IPS-18a (cell line): ENCODE measurements at regions not wholly inside any gene's neighbourhood (a gene's known extent, or its start where the extent isn't known, plus 50 kb on each side); places are given as distances from the start of the nearest gene placed in this dataset.
A peak's percentile ranks its signal among the peaks of the same experiment; 100 is the strongest.

Experiments
- H3K27ac ChIP-seq: one replicate; pipeline ENCODE4 v1.5.1; 2013; ENCODE audit warnings: low read length
- H3K27me3 ChIP-seq: one replicate; pipeline ENCODE4 v1.6.1; 2013; ENCODE audit warnings: mild to moderate bottlenecking, low read length; ENCODE audit not compliant: control insufficient read depth, insufficient read depth
- H3K36me3 ChIP-seq: one replicate; pipeline ENCODE4 v1.6.1; 2013; ENCODE audit warnings: low read depth, low read length; ENCODE audit not compliant: control insufficient read depth
- H3K4me1 ChIP-seq: one replicate; pipeline ENCODE4 v1.6.1; 2013; ENCODE audit warnings: low read depth, low read length; ENCODE audit not compliant: control insufficient read depth
- H3K4me3 ChIP-seq: one replicate; pipeline ENCODE4 v1.5.1; 2013; ENCODE audit warnings: low read length
- H3K9ac ChIP-seq: one replicate; pipeline ENCODE4 v1.6.1; 2013; ENCODE audit warnings: mild to moderate bottlenecking, low read length, moderate library complexity
- H3K9me3 ChIP-seq: one replicate; pipeline ENCODE4 v1.6.1; 2013; ENCODE audit warnings: low read depth, low read length; ENCODE audit not compliant: control insufficient read depth

- H3K9ac ChIP-seq = no peak overlapping the region
- H3K9me3 ChIP-seq = peaks cover 2% of the 10 kb centered on the region
- H3K36me3 ChIP-seq = no peaks in the 10 kb centered on the region
- no peak overlapping the region for H3K27ac ChIP-seq
- no peaks in the 10 kb centered on the region for H3K4me1 ChIP-seq
- no peak overlapping the region for H3K4me3 ChIP-seq
- no peaks in the 10 kb centered on the region for H3K27me3 ChIP-seq
These were observed 598.8 kb downstream of the MCTP2 start for GRCh38 chr15:94829887-94830884.

- H3K9ac ChIP-seq = no peak overlapping the region
- no peak overlapping the region for H3K4me3 ChIP-seq
- no peaks in the 10 kb centered on the region for H3K4me1 ChIP-seq
- peaks cover 2% of the 10 kb centered on the region for H3K9me3 ChIP-seq
- H3K27ac ChIP-seq = no peak overlapping the region
- no peaks in the 10 kb centered on the region for H3K27me3 ChIP-seq
- H3K36me3 ChIP-seq = no peaks in the 10 kb centered on the region
These were observed 602.6 kb downstream of the MCTP2 start for GRCh38 chr15:94834000-94834399.

- Histone ChIP-seq H3K36me3 (no peaks in the 10 kb centered on the region), H3K9ac (no peak overlapping the region), H3K4me3 (no peak overlapping the region), H3K27me3 (no peaks in the 10 kb centered on the region), H3K4me1 (no peaks in the 10 kb centered on the region), H3K27ac (no peak overlapping the region), H3K9me3 (peaks cover 2% of the 10 kb centered on the region)
These were observed 603.1 kb downstream of the MCTP2 start for GRCh38 chr15:94834494-94834893.

DNA sequence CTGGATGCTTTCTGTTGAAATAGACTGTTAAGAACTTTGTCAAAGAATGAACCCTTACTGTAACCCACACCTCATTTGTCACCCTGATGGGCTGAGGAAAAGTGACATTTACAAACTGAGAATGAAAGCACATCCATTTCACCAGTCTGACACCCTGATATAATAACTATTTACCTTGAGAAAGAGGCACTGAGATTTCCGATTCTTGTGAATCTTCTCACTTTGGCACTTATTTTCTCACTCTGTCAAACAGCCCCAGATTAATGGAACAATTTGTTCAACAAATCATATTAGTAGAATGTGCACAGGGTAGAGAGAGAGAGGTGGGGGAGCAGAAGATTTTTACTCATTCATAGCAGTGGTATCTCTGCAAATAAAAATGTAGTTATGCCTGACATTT lies 606.9 kb downstream of the MCTP2 start:
- H3K27ac ChIP-seq = no peak overlapping the region
- no peaks in the 10 kb centered on the region for H3K4me1 ChIP-seq
- no peak overlapping the region for H3K9ac ChIP-seq
- no peaks in the 10 kb centered on the region for H3K9me3 ChIP-seq
- no peak overlapping the region for H3K4me3 ChIP-seq
- no peaks in the 10 kb centered on the region for H3K36me3 ChIP-seq
- H3K27me3 ChIP-seq = no peaks in the 10 kb centered on the region

- H3K9me3 ChIP-seq = no peaks in the 10 kb centered on the region
- peaks cover 8% of the 10 kb centered on the region for H3K4me1 ChIP-seq
- no peaks in the 10 kb centered on the region for H3K36me3 ChIP-seq
- H3K9ac ChIP-seq = no peak overlapping the region
- no peaks in the 10 kb centered on the region for H3K27me3 ChIP-seq
- H3K4me3 ChIP-seq = no peak overlapping the region
- no peak overlapping the region for H3K27ac ChIP-seq
These were observed 609.7 kb downstream of the MCTP2 start for GRCh38 chr15:94840794-94841783.

GRCh38 chr15:94843060-94843459 lies 611.7 kb downstream of the MCTP2 start:
- no peaks in the 10 kb centered on the region for H3K9me3 ChIP-seq
- no peak overlapping the region for H3K27ac ChIP-seq
- H3K27me3 ChIP-seq = no peaks in the 10 kb centered on the region
- no peaks in the 10 kb centered on the region for H3K36me3 ChIP-seq
- no peak overlapping the region for H3K4me3 ChIP-seq
- peaks cover 8% of the 10 kb centered on the region for H3K4me1 ChIP-seq
- H3K9ac ChIP-seq = no peak overlapping the region

DNA sequence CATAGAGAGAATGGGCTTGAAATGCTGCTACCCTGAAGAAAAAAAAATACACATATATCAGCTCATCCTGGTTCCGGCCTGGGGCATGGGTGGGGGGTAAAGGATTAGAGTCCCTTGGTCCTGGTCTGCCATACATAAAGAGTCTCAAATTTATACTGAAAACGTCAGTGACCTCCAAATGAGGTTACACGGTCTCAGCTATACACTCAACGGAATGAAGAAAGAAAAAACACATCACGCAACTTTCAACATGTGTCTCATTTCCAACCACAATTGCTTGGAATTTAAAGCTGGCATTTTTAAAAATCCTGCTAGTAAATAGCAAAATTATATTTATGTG lies 612.8 kb downstream of the MCTP2 start:
- no peak overlapping the region for H3K27ac ChIP-seq
- H3K9me3 ChIP-seq = no peaks in the 10 kb centered on the region
- H3K4me1 ChIP-seq = peaks cover 8% of the 10 kb centered on the region
- H3K27me3 ChIP-seq = no peaks in the 10 kb centered on the region
- peak overlapping the region; percentile 44 for H3K4me3 ChIP-seq
- H3K9ac ChIP-seq = peak overlapping the region; percentile 47
- H3K36me3 ChIP-seq = no peaks in the 10 kb centered on the region

DNA sequence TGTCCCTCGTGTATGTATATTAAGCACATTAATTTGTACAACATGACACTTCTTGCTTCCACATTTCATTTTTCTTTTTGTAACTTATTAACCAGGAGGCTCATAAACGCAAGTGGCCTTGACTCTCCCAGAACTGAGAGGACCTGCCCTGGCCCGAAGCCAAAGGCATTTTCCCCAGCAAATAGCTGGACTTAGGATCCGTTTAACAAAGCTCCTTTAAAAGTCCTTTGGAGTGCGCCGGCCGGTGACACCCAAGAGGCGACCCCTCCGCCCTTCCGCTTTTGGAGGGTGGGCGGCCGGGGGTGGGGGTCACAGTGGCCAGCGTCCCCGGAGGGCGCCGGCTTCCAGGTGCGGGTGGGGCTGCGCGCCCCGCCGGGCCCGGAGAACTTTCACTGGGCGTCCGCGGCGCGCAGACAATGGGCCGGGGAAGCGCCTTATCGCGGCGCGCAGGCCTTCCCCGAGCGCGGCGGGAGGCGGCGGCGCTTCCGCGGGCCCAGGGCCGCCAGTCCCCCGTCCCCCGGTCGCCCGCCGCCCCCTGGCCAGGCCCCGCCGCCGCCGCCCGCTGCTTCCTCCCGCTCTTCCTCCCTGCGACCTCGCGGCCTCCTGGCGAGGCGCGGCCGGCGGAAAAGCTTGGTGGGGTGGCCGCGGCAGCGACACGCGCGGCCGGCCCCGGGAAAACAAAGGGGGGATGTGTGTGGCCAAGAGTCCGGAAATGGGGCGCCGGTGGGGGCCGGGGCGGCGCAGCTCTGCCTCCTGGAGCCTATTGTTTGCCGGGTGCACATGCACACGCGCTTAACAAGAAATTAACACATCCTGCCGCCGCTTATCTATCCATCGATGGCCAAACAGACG lies 613.4 kb downstream of the MCTP2 start:
- no peaks in the 10 kb centered on the region for H3K9me3 ChIP-seq
- peaks cover 8% of the 10 kb centered on the region for H3K4me1 ChIP-seq
- no peaks in the 10 kb centered on the region for H3K36me3 ChIP-seq
- H3K9ac ChIP-seq = peak overlapping the region; percentile 54
- H3K27me3 ChIP-seq = no peaks in the 10 kb centered on the region
- H3K4me3 ChIP-seq = peak overlapping the region; percentile 44
- H3K27ac ChIP-seq = no peak overlapping the region

DNA sequence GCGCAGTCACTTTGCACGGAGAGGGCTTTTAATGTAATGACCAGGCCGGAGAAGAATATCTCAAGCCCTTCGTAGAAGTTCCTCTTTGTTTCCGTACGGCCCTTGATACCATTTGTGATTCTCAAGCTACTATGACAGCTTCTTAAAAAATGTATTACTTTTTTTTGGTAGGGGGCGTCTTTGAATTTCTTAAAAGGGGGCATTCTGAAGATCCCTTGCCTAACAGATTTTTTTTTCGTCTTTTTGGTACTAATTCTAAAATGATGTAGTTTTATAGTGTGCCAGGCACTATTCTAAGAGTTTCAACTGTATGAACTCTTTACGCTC lies 614.0 kb downstream of the MCTP2 start:
- Histone ChIP-seq H3K36me3 (no peaks in the 10 kb centered on the region), H3K4me1 (peaks cover 8% of the 10 kb centered on the region), H3K27me3 (no peaks in the 10 kb centered on the region), H3K4me3 (peak overlapping the region; percentile 31), H3K9me3 (no peaks in the 10 kb centered on the region), H3K9ac (peak overlapping the region; percentile 54), H3K27ac (no peak overlapping the region)

DNA sequence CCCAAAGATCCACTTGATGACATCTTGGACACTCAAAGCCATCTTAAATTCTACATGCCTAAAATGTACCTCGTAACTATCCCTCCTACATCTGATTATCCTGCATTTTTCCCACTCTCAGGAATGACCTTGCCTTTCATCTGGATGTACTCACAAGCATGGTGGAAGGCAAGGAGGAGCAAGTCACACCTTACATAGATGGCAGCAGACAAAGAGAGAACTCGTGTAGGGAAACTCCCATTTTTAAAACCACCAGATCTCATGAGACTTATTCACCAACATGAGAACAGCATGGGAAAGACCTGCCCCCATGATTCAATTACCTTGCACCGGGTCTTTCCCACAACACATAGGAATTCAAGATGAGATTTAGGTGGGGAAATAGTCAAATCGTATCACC lies 616.0 kb downstream of the MCTP2 start:
- H3K4me3 ChIP-seq = no peak overlapping the region
- H3K4me1 ChIP-seq = peaks cover 8% of the 10 kb centered on the region
- H3K27me3 ChIP-seq = no peaks in the 10 kb centered on the region
- no peak overlapping the region for H3K27ac ChIP-seq
- H3K9me3 ChIP-seq = no peaks in the 10 kb centered on the region
- no peaks in the 10 kb centered on the region for H3K36me3 ChIP-seq
- no peak overlapping the region for H3K9ac ChIP-seq

DNA sequence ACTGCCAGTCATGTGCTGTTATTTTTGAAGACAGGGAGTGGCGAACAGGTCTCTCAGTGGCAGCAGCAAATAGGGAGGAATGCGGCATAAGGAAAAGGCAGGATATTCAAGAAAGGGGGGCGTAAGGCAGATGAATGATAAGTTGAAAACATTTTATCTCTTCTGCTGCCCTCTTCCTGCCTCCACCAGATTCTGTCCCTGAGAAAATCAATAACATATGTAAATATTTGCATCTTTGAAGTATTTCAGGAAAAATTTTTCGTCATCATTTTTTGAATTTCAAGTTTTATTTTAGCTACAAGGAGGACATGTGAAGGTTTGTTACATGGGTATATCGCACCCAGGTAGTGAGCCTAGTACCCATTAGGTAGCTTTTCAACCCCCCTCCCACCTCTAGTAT lies 616.7 kb downstream of the MCTP2 start:
- H3K4me3 ChIP-seq = no peak overlapping the region
- no peaks in the 10 kb centered on the region for H3K27me3 ChIP-seq
- peaks cover 8% of the 10 kb centered on the region for H3K4me1 ChIP-seq
- H3K9me3 ChIP-seq = no peaks in the 10 kb centered on the region
- H3K27ac ChIP-seq = no peak overlapping the region
- H3K9ac ChIP-seq = no peak overlapping the region
- no peaks in the 10 kb centered on the region for H3K36me3 ChIP-seq
